HEK293T (cell line): ENCODE measurements at regions not wholly inside any gene's neighbourhood (a gene's known extent, or its start where the extent isn't known, plus 50 kb on each side); places are given as distances from the start of the nearest gene placed in this dataset.

Experiments used
- ARNT ChIP-seq: fragments of 450-650 bp; IDR thresholded peaks from 2 replicates; pipeline ENCODE4 v1.6.1; 2017; ENCODE audit warnings: mild to moderate bottlenecking
- BHLHE40 ChIP-seq: fragments of 450-650 bp; IDR thresholded peaks from 2 replicates; pipeline ENCODE4 v1.6.1; 2016; ENCODE audit warnings: mild to moderate bottlenecking, moderate library complexity, borderline replicate concordance
- ELF4 ChIP-seq: fragments of 450-650 bp; IDR thresholded peaks from 2 replicates; pipeline ENCODE4 v1.6.1; 2017; ENCODE audit warnings: antibody characterized with exemption
- FOXA1 ChIP-seq: fragments of 450-650 bp; IDR thresholded peaks from 2 replicates; pipeline ENCODE4 v1.6.1; 2016; ENCODE audit warnings: mild to moderate bottlenecking
- FOXM1 ChIP-seq: fragments of 450-650 bp; IDR thresholded peaks from 2 replicates; pipeline ENCODE4 v1.6.1; 2017; ENCODE audit warnings: mild to moderate bottlenecking, borderline replicate concordance
- LEF1 ChIP-seq: fragments of 450-650 bp; IDR thresholded peaks from 2 replicates; pipeline ENCODE4 v1.6.1; 2017; ENCODE audit warnings: mild to moderate bottlenecking, borderline replicate concordance
- NFRKB ChIP-seq: fragments of 450-650 bp; IDR thresholded peaks from 2 replicates; pipeline ENCODE4 v1.6.1; 2016; ENCODE audit warnings: mild to moderate bottlenecking, moderate library complexity
- SP1 ChIP-seq: fragments of 450-650 bp; IDR thresholded peaks from 2 replicates; pipeline ENCODE4 v1.6.1; 2017
- SUZ12 ChIP-seq: fragments of 450-650 bp; IDR thresholded peaks from 2 replicates; pipeline ENCODE4 v1.6.1; 2016; ENCODE audit warnings: mild to moderate bottlenecking
- ZNF384 ChIP-seq: fragments of 450-650 bp; IDR thresholded peaks from 2 replicates; pipeline ENCODE4 v1.6.1; 2016

DNA sequence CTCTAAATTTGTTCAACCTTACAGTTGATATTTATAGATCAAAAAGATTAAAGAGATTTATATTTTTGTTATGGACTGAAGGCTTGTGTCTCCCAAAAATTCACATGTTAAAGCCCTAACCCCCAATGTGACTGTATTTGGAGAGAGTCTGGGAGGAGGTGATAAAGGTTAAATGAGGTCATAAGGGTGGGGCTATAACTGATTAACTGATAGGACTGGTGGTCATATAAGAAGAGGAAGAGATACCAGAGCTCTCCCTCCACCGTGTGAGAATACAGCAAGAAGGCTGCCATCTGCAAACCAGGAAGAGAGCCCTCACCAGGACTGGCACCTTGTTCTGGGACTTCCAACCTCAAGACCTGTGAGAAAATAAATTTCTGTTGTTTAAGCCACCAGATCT lies 264.3 kb downstream of the ENC1 start:
- no peak for TF ChIP-seq BHLHE40
- TF ChIP-seq ZNF384, result no peak
- no peak for TF ChIP-seq NFRKB
- no peak for TF ChIP-seq FOXM1
- TF ChIP-seq FOXA1, result no peak
- no peak for TF ChIP-seq SUZ12
- TF ChIP-seq SP1, result no peak
- TF ChIP-seq ELF4, result no peak
- TF ChIP-seq LEF1, result no peak
- no peak for TF ChIP-seq ARNT
